MM.1S (cell line): ENCODE measurements at regions not wholly inside any gene's neighbourhood (a gene's known extent, or its start where the extent isn't known, plus 50 kb on each side); places are given as distances from the start of the nearest gene placed in this dataset.

Experiments
- DNase-seq: peaks from one replicate; pipeline ENCODE4 v3.0.0-alpha.2; 2015
- H2AFZ ChIP-seq: fragments of 300-600 bp; sonication (generic); 2 replicates; pipeline ENCODE4 v1.6.0; 2016; ENCODE audit warnings: antibody characterized with exemption, low read length
- H3F3A ChIP-seq: fragments of 300-600 bp; sonication (generic); 2 replicates; pipeline ENCODE4 v1.6.1; 2016; ENCODE audit warnings: mild to moderate bottlenecking, antibody characterized with exemption, low read length, moderate library complexity, mixed read lengths; ENCODE audit not compliant: insufficient read depth
- H3K27ac ChIP-seq: fragments of 300-600 bp; sonication (generic); 2 replicates; pipeline ENCODE4 v1.5.1; 2016; ENCODE audit warnings: mild to moderate bottlenecking, low read length
- H3K27me3 ChIP-seq: fragments of 300-600 bp; sonication (generic); replicated peaks from 2 replicates; pipeline ENCODE4 v1.6.0; 2016; ENCODE audit warnings: low read length; ENCODE audit not compliant: insufficient read depth
- H3K36me3 ChIP-seq: fragments of 300-600 bp; sonication (generic); replicated peaks from 2 replicates; pipeline ENCODE4 v1.6.1; 2016; ENCODE audit warnings: mild to moderate bottlenecking, low read length, mixed read lengths; ENCODE audit not compliant: insufficient read depth
- H3K4me1 ChIP-seq: fragments of 300-600 bp; sonication (generic); 2 replicates; pipeline ENCODE4 v1.6.1; 2016; ENCODE audit warnings: low read length, mixed read lengths
- H3K4me2 ChIP-seq: fragments of 300-600 bp; sonication (generic); 2 replicates; pipeline ENCODE4 v1.6.0; 2016; ENCODE audit warnings: low read depth, low read length
- H3K4me3 ChIP-seq: fragments of 300-600 bp; sonication (generic); 2 replicates; pipeline ENCODE4 v1.5.1; 2016; ENCODE audit warnings: low read length, mixed read lengths
- H3K79me2 ChIP-seq: fragments of 300-600 bp; sonication (generic); 2 replicates; pipeline ENCODE4 v1.6.1; 2016; ENCODE audit warnings: mixed run types, low read length, mixed read lengths
- H3K9ac ChIP-seq: fragments of 300-600 bp; sonication (generic); 2 replicates; pipeline ENCODE4 v1.6.1; 2016; ENCODE audit warnings: low read length, mixed read lengths
- H3K9me2 ChIP-seq: fragments of 300-600 bp; sonication (generic); replicated peaks from 2 replicates; pipeline ENCODE4 v1.6.1; 2016; ENCODE audit warnings: mild to moderate bottlenecking, low read length, mixed read lengths; ENCODE audit not compliant: insufficient read depth
- H3K9me3 ChIP-seq: fragments of 300-600 bp; sonication (generic); replicated peaks from 2 replicates; pipeline ENCODE4 v1.6.1; 2016; ENCODE audit warnings: mild to moderate bottlenecking, low read length, mixed read lengths; ENCODE audit not compliant: insufficient read depth
- H4K20me1 ChIP-seq: fragments of 300-600 bp; sonication (generic); 2 replicates; pipeline ENCODE4 v1.6.1; 2016; ENCODE audit warnings: mild to moderate bottlenecking, low read length, moderate library complexity, mixed read lengths; ENCODE audit not compliant: insufficient read depth
- CTCF ChIP-seq: fragments of 300-600 bp; sonication (generic); IDR thresholded peaks from 2 replicates; pipeline ENCODE4 v1.5.1; 2016; ENCODE audit warnings: antibody characterized with exemption, low read length, mixed read lengths
- EZH2 ChIP-seq: fragments of 300-600 bp; sonication (generic); optimal IDR thresholded peaks from 2 replicates; pipeline ENCODE3; 2017; ENCODE audit warnings: low read depth, mild to moderate bottlenecking, antibody characterized with exemption, low read length, mixed read lengths
- EZH2phosphoT487 ChIP-seq: fragments of 300-600 bp; sonication (generic); IDR thresholded peaks from 2 replicates; pipeline ENCODE4 v1.6.1; 2018; ENCODE audit warnings: antibody characterized with exemption, low read length

GRCh38 chr11:80451105-80451504, 1010.3 kb upstream of the TENM4 start:
- H4K20me1 ChIP-seq: no peaks in the 10 kb centered on the region
- H3K79me2 ChIP-seq: no peaks in the 10 kb centered on the region
- TF ChIP-seq EZH2phosphoT487 (no peak), CTCF (no peak), EZH2 (no peak)
- no peaks in the 10 kb centered on the region for H3K9me2 ChIP-seq
- H3K9me3 ChIP-seq: no peaks in the 10 kb centered on the region
- no peaks in the 10 kb centered on the region for H3K36me3 ChIP-seq
- no peak overlapping the region for H3K9ac ChIP-seq
- peak; percentile 54 for DNase-seq
- H3K27ac ChIP-seq: peak overlapping the region; percentile 3; the same call in 1 of the 2 replicates
- H3F3A ChIP-seq: no peaks in the 10 kb centered on the region
- peak overlapping the region; percentile 26 for H3K4me2 ChIP-seq
- H2AFZ ChIP-seq: 0 out of 2 replicates have a peak overlapping the region, but pooled peaks have one; percentile 17
- no peaks in the 10 kb centered on the region for H3K27me3 ChIP-seq
- peak overlapping the region; percentile 1; the same call in 1 of the 2 replicates for H3K4me3 ChIP-seq
- peaks cover 25% of the 10 kb centered on the region for H3K4me1 ChIP-seq

GRCh38 chr11:80448709-80449108, 1007.9 kb upstream of the TENM4 start:
- no peaks in the 10 kb centered on the region for H3K9me3 ChIP-seq
- no peaks in the 10 kb centered on the region for H4K20me1 ChIP-seq
- H3F3A ChIP-seq: no peaks in the 10 kb centered on the region
- H3K27ac ChIP-seq: no peak overlapping the region
- H3K9me2 ChIP-seq: no peaks in the 10 kb centered on the region
- no peak overlapping the region for H3K4me2 ChIP-seq
- DNase-seq: no peak
- TF ChIP-seq EZH2phosphoT487 (no peak), EZH2 (no peak), CTCF (no peak)
- no peaks in the 10 kb centered on the region for H3K27me3 ChIP-seq
- no peak overlapping the region for H2AFZ ChIP-seq
- H3K36me3 ChIP-seq: no peaks in the 10 kb centered on the region
- no peak overlapping the region for H3K4me3 ChIP-seq
- no peaks in the 10 kb centered on the region for H3K79me2 ChIP-seq
- H3K4me1 ChIP-seq: peaks cover 25% of the 10 kb centered on the region
- no peak overlapping the region for H3K9ac ChIP-seq

- H4K20me1 ChIP-seq: no peaks in the 10 kb centered on the region
- no peaks in the 10 kb centered on the region for H3K36me3 ChIP-seq
- DNase-seq: no peak
- no peaks in the 10 kb centered on the region for H3F3A ChIP-seq
- H3K79me2 ChIP-seq: no peaks in the 10 kb centered on the region
- H3K9me2 ChIP-seq: no peaks in the 10 kb centered on the region
- no peaks in the 10 kb centered on the region for H3K9me3 ChIP-seq
- H3K27me3 ChIP-seq: no peaks in the 10 kb centered on the region
- no peak overlapping the region for H3K27ac ChIP-seq
- no peak overlapping the region for H3K4me2 ChIP-seq
- H3K4me3 ChIP-seq: no peak overlapping the region
- H3K4me1 ChIP-seq: peaks cover 2% of the 10 kb centered on the region; the same call in 1 of the 2 replicates
- TF ChIP-seq EZH2phosphoT487 (no peak), CTCF (no peak), EZH2 (no peak)
- H3K9ac ChIP-seq: no peak overlapping the region
- no peak overlapping the region for H2AFZ ChIP-seq
Measured at GRCh38 chr11:80443177-80443576, 1002.3 kb upstream of the TENM4 start.

DNA sequence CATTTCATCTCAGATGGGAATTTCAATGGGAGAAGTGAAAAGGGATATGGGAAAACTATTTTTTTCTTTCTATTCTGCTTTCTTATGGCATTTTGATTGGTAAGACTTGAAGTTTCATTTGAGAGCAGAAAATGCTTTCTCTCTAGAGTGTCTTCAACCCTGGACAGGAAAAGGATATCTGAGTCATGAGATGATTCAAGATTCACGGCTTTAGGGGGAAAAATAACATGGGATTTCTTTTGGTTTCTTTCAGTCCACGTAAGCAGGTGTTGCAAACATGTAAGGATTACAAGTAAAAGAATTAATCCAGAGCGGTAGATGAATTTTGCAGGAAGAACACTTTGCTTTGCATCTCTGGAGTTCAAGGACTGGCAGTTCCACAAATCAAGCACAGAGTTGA, 1001.0 kb upstream of the TENM4 start:
- Histone ChIP-seq H3K79me2 (no peaks in the 10 kb centered on the region), H3F3A (no peaks in the 10 kb centered on the region), H3K4me3 (no peak overlapping the region), H3K4me1 (no peaks in the 10 kb centered on the region), H2AFZ (no peak overlapping the region), H4K20me1 (no peaks in the 10 kb centered on the region), H3K27ac (no peak overlapping the region), H3K27me3 (no peaks in the 10 kb centered on the region), H3K9ac (no peak overlapping the region), H3K4me2 (no peak overlapping the region), H3K36me3 (no peaks in the 10 kb centered on the region), H3K9me2 (no peaks in the 10 kb centered on the region), H3K9me3 (no peaks in the 10 kb centered on the region)
- no peak for TF ChIP-seq CTCF
- TF ChIP-seq EZH2phosphoT487: no peak
- no peak for TF ChIP-seq EZH2
- no peak for DNase-seq
